Fibroblast of lung (primary cell): ENCODE measurements at regions not wholly inside any gene's neighbourhood (a gene's known extent, or its start where the extent isn't known, plus 50 kb on each side); places are given as distances from the start of the nearest gene placed in this dataset.

Experiments
- EZH2 ChIP-seq: IDR thresholded peaks from 2 replicates; pipeline ENCODE4 v1.5.1; 2012; ENCODE audit warnings: low read length, control low read depth, mild to moderate bottlenecking; ENCODE audit errors: missing control alignments
- TF ChIP-seq, protein P1 (sequence below), 2 donors: IDR thresholded peaks in 1 of 2; conservative IDR thresholded peaks in 1 of 2; 1 replicate in 1 of 2; 2 replicates in 1 of 2; pipeline ENCODE4 v1.5.1; 2011 to 2012; ENCODE audit warnings: low read length in 2 of 2, control low read depth in 1 of 2, inconsistent platforms in 1 of 2, low read depth in 1 of 2, mild to moderate bottlenecking in 1 of 2

GRCh38 chr17:59491353-59492090 is 73.9 kb upstream of the DHX40 start:
- TF ChIP-seq, protein P1, sequence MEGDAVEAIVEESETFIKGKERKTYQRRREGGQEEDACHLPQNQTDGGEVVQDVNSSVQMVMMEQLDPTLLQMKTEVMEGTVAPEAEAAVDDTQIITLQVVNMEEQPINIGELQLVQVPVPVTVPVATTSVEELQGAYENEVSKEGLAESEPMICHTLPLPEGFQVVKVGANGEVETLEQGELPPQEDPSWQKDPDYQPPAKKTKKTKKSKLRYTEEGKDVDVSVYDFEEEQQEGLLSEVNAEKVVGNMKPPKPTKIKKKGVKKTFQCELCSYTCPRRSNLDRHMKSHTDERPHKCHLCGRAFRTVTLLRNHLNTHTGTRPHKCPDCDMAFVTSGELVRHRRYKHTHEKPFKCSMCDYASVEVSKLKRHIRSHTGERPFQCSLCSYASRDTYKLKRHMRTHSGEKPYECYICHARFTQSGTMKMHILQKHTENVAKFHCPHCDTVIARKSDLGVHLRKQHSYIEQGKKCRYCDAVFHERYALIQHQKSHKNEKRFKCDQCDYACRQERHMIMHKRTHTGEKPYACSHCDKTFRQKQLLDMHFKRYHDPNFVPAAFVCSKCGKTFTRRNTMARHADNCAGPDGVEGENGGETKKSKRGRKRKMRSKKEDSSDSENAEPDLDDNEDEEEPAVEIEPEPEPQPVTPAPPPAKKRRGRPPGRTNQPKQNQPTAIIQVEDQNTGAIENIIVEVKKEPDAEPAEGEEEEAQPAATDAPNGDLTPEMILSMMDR (conservative IDR thresholded peaks at IDR 0.05 in 1 of 2, IDR thresholded peaks at IDR 0.05 in 1 of 2; ENCODE audit: low read depth in 1 of 2, low read length in 2 of 2), result no peak
- no peak for TF ChIP-seq EZH2
